Left cardiac atrium (tissue), 4 donors: ENCODE measurements at regions not wholly inside any gene's neighbourhood (a gene's known extent, or its start where the extent isn't known, plus 50 kb on each side); places are given as distances from the start of the nearest gene placed in this dataset.
"Not testable (repeated sequence)": the region's sequence is repeated elsewhere in the genome, so short reads cannot be mapped to it uniquely, and the experiment has no call there.

Source experiments
- ATAC-seq, 2 donors: fragments of 200-7000 bp; cut with Tn5 transposase; one replicate each; pipeline ENCODE4 v1.9.1; 2020; ENCODE audit warnings: mild to moderate bottlenecking in 2 of 2, moderate library complexity in 2 of 2
- DNase-seq: peaks from one replicate; pipeline ENCODE4 v3.0.0-alpha.2; 2020
- intact Hi-C, 2 donors: fragments of 100-400 bp; cut with DNase I; formaldehyde crosslinking; loops; one replicate each; pipeline versions ENCODE4 v1.14.1 to v1.15.1; 2022 to 2023
- donor health status: DM: no; HTN: yes; CAD: no.
- donor health status: DM: no; HTN: yes; CAD: no; lungs with severe emphysema.
- donor health status: DM: yes; HTN: yes; CAD: no.
- donor health status: Dilated cardiomyopathy.

DNA sequence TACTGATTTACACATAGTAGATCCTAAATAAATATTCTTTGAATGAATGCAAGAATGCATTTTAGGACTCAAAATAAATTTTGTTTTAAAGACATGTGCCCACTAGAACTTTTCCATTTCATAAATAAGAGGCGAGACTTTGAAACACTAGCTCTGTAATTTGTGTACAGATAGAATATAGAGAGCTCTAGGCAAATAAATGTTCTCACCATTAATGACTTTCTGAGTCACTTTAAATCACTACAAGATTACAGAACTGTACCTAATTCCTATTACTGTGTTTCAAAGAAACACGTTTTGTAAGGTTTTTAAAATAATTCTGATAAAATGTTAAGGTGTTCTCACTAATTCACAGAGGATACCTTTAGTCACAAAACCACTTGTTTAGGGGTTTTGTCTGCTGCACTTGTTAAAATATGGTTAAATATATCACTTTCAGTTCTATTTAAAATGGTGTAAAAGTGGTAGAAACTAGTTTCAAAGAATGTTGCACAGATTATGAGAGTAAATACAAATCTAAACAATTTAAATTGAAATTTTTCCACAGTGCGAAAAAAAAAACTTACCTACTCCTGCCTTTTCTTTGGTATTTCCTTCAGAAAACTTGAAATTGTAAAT, 158.7 kb upstream of the ZC3H15 start:
- ATAC-seq, result no peak
- DNase-seq, result no peak
- intact Hi-C loops, result no loop called here

DNA sequence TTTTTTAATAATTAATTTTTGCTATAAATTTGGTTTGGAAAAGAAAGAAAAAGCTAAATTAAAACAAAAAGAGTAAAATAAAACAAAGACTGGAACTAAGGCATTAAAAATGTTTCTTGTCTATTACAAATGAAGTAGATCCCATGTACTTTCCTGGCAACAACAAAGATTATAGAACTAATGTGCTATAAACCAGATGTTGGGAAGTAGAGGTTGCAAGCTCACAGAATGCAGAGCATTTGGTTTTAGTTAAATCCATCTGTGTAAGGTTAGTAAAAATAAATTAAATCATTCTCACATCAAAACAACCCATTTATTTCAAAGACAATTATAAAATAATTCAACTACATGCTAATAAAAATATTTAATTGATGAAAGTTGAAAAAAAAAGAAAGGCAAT, 157.2 kb upstream of the ZC3H15 start:
- ATAC-seq (no peak), DNase-seq (no peak)
- intact Hi-C loops, result no loop called here

DNA sequence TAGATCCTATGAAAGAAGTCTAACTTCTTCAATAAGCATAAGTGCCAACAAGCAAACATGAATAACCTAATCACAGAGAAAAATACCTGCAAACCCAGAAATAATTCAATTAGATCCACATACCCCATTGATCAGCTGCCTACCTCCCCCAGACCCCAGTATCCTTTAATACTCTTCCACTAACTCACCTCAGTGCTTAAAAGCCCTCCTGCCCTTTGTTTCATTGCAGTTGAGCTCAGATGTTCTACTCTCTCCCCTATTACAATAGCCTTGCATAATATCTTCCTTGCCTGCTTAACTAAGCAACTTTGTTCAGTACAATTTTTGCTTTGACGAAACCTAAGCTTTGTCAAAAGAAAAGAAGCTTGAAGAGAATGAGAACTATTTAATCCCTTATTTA, 156.0 kb upstream of the ZC3H15 start:
- DNase-seq, result no peak
- intact Hi-C loops, result no loop called here
- no peak for ATAC-seq

DNA sequence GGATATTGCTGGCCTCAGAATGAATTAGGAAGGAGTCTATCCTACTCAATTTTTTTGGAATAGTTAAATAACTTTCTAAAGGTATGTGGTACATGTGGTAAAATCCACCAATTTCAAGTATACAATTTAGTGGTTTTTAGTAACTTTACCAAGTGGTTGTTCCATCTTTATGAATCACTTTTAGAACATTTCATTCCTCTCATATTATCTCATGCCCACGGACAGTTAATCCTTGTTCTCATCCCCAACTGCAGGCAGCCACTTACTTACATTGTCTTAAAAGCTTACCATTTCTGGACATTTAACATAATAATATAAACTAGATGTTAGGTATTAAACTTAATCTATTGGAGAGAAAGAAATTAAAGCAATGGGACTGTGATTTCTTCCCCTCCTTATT, 146.3 kb upstream of the ZC3H15 start:
- intact Hi-C loops, result no loop called here
- ATAC-seq, result no peak

DNA sequence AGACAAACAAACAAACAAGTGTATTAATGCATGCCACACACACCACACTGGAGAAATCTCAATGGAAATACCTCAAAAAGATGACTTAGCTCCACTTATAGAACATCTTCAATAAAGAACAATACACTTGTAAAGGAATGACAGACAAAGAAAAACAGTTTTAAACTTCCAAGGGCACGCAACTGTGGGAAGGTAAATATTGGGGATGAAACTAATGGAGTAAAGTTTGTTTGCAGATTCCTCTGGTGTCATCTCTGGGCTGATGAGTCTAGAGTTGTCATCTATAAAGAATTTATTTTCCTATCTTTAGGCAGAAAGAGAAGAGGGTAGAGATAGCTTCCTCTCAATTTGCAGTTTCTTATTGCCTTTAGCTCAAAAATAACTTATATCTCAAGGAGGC, 144.0 kb upstream of the ZC3H15 start:
- DNase-seq (no peak), ATAC-seq (no peak)
- intact Hi-C loops, result no loop called here

More for the DNA sequence above, 146.3 kb upstream of the ZC3H15 start:
- no peak for DNase-seq

DNA sequence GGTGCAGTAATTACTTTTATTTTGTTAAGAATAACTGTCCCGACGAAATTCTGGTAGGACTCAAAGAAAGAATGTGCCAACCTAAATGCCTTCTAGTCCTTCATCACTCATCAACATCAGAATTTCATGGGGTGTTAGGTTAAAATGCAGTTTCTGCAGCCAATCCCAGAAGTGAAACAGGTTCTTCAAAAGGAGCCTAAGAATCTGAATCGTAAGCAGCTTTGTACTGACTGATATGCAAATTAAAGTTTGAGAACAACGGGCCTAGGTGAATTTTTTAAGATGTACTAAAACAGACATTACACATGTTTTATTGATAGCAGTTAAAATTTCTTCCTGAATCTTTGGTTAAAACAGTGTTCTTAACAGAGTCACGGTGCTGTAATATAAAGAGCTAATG, 140.3 kb upstream of the ZC3H15 start:
- no peak for ATAC-seq
- DNase-seq, result no peak
- intact Hi-C loops, result no loop called here

DNA sequence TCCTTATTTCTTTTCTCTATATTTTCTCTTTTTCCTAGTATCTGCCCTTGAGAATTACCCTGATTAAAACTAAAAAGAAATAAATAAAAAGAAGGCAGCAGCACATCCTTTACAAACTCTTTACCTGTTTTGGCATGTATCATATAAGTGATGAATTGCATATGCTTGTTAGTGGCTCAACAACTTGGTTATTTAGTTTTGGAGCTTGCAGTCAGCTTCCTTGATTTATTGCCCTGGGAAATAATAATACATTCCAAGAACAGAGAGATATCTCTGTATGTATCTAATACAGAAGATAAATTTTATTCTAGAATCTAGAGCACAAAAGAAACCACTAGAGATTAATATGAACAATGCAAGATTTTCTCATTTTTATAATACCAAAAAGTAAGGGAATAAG, 139.8 kb upstream of the ZC3H15 start:
- no peak for DNase-seq
- intact Hi-C loops, result no loop called here
- no peak for ATAC-seq

DNA sequence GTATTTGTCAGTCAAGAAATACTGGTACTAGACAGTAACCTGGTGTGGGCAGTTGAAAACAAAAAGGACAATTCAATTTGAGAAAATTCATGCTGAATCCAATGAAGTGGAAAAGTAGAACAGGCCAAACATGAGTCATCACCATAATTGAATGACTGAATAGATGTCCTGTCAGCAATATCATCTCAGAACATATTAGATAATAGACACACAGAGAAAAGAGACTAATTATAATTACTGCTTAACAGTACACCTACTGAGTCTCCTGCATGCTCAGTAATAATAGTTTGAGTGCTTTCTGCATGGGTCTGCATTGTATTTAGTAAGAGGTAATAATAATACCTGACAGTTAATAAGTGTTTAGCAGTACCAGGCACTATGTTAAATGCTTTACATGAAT, 138.6 kb upstream of the ZC3H15 start:
- DNase-seq (no peak), ATAC-seq (peak in 1 of 2 donors; percentile 60)
- intact Hi-C loops, result no loop called here

DNA sequence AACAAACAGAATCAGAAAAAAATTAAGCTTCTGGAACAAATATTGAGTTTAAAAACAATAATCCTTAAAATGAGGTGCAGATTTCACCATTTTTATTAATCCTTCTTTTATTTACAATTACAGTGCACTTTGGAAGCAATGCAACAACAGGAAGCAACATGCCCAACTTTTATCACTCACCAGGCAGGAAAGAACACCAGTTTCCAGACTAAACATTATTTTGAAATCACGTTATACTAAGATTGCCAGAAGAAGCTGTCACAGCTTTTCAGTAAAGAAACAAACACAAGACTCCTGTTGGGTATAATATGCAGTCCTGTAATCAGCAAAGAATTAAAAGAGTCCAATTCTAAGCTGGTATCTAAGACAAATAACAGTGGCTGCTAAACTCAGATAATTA, 137.9 kb upstream of the ZC3H15 start:
- intact Hi-C loops, result no loop called here
- peak in 1 of 2 donors; percentile 51 for ATAC-seq
- no peak for DNase-seq

DNA sequence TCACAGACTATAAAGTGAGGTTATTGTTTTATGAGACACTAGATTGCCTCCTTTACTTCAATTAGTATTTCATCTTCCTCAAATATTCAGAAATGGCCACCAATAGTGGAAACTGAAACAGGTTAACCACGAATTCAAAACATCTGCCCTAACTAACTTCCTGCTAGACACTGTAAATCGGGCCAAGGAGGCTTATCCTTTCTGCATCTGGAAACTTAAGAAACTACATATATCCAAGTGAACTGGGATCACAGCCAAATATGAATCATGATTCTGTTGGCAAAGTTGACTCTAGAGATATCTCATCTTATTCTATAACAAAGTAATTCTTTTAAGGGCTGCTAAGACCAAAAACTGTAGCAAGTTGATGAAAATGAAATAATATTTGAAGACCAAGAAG, 136.6 kb upstream of the ZC3H15 start:
- peak in 1 of 2 donors; percentile 51 for ATAC-seq
- intact Hi-C loops, result no loop called here
- DNase-seq, result no peak

DNA sequence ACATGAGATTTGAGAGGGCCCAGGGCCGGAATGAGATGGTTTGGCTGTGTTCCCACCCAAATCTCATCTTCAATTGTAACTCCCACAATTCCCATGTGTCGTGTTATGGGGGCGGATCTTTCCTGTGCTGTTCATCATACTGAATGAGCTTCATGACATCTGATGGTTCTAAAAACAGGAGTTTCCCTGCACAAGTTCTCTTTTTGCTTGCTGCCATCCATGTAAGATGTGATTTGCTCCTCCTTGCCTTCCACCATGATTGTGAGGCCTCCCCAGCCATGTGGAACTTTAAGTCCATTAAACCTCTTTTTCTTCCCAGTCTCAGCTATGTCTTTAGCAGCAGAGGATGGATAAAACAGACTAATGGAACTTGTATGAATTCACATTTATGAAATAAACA, 131.9 kb upstream of the ZC3H15 start:
- DNase-seq, intact Hi-C loops, ATAC-seq: not testable (repeated sequence)

DNA sequence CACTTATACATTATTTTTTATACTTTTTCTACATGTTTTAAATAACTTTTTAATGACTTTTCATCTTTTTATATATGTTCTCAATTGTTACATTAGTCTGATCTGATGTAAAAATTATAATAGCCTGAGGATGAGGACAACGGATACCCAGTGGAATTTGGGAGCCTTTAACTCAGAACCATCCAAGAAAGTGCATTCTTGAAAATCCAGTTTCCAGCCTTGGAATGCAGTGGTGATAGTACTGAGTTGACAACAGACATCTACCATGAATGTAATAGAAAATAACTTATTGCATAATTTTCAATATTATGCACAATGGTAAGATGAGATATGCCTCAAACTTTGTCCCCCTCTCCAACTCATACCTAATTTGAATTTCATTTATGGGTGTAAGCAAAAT, 120.7 kb upstream of the ZC3H15 start:
- intact Hi-C loops, result no loop called here
- no peak for ATAC-seq
- DNase-seq, result no peak

DNA sequence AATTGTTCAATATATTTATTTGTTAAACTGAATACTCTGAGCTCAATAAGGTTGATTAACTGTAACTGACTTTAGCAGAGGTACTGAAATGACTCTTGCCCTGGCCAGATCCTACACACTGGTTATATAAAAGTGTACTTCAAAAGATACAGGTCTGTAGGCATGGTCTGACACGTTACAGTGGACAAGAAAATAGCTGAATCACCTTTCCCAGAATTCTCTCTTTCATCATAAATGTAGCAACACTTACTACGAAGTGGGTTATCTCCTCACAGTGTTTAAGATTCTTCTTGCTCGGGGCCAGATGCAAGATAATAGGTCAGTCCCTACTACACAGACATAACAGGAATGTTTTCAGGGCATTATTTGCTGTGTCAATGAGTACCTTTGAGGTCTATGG, 107.0 kb upstream of the ZC3H15 start:
- intact Hi-C loops, result no loop called here

DNA sequence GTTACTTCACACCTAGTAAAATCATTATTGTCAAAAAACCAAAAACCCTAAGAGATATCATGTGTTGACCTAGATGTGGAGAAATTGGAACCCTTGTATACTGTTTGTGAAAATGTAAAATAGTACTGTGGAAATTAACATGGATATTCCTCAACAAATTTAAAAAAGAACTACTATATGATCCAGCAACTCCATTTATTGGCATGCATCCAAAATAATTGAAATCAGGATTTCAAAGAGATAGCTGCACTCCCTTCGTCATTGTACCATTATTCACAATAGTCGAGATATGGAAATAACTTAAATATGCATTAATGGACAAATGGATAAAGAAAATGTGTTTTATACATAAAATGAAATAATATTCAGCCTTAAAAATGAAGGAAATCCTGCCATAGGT, 105.3 kb upstream of the ZC3H15 start:
- no peak for DNase-seq
- intact Hi-C loops, result no loop called here
- no peak for ATAC-seq

More for the DNA sequence above, 107.0 kb upstream of the ZC3H15 start:
- ATAC-seq (no peak), DNase-seq (no peak)

DNA sequence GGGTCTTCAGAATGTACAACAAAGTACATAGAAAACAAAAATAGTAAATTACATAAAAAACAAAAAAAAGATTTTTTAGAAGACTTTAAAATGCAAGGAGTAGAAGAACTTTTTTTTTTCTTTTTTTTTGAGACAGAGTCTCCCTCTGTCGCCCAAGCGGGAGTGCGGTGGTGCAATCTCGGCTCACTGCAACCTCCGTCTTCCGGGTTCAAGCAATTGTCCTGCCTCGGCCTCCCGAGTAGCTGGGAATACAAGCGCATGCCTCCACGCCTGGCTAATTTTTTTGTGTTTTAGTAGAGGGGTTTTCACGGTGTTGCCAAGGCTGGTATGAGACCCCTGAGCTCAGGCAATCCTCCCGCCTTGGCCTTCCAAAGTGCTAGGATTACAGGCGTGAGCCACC, 104.5 kb upstream of the ZC3H15 start:
- intact Hi-C loops, result no loop called here
- DNase-seq (no peak), ATAC-seq (no peak)

DNA sequence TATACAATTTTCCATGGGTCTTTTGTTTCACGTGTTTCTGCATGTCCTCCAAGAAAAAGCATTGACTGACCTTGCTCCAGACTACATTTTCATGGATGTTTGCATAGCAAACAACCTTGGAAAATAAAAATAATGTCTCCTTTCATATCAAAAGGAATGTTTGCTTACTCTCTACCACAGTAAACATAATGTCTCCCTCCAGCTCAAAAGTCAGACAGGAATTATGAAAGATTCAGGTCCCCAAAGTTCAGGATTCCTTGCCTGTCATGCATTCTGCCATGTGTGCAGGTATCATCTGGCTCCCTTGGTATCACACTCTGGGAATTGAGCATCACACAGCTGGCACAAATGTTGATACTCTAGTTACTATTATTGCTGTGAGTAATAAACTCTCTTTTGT, 103.1 kb upstream of the ZC3H15 start:
- intact Hi-C loops, result no loop called here
- ATAC-seq (no peak), DNase-seq (no peak)

DNA sequence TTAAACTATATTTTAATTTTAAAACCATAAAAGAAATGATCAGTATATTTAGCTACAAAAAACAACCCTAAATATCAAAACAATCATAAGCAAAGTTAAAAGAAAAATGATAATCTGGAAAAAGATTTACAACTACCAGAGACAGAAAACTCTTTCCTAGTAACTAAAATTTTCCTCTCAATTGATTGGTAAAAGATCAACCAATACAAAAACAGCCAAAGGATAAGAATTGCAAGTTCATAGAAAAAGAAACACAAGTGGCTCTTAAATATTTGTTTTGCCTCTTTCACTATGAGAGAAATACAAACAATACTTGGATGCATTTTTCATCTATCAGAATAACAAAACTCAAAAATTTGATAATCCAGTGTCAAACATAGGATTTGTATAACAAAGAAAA, 101.8 kb upstream of the ZC3H15 start:
- ATAC-seq (no peak), DNase-seq (no peak)
- intact Hi-C loops, result no loop called here

DNA sequence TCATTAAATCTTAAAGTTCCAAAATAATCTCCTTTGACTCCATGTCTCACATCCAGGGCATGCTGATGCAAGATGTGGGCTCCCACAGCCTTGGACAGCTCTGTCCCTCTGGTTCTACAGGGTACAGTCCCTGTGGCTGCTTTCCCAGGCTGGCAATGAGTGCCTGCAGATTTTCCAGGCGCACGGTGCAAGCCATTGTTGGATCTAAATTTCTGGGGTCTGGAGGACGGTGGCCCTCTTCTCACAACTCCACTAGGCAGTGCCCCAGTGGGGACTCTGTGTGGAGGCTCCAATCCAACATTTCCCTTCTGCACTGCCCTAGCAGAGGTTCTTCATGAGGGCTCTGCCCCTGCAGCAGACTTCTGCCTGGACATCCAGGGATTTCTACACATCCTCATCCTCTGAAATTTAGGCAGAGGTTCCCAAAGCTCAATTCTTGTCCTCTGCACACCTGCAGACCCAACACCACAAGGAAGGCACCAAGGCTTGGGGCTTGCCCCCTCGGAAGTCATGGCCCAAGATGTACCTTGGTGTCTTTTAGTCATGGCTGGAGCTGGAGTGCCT, 100.3 kb upstream of the ZC3H15 start:
- intact Hi-C loops, ATAC-seq, DNase-seq: not testable (repeated sequence)

DNA sequence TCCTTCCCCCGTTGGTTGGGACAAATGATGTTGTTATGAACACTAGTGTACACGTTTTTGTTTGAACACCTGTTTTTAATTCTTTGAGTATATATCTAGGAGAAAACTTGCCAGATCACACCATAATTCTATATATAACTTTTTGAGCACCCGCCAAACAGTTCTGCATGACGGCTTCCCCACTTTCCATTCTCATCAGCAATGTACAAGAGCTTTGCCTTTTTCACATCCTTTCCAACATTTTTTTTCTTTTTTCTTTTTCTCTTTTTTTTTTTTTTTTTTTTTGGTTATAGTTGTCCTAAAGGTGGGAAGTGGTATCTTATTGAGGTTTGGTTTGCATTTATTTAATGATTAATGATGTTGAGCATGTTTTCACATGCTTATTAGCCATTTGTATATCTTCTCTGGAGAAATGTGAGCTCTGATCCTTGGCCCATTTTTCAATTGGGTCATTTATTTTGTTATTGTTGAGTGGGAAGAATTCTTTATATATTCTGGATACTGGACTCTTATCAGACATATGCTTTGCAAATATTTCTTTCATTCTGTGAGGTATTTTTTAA, 86.9 kb upstream of the ZC3H15 start:
- ATAC-seq (no peak), DNase-seq (no peak)
- intact Hi-C loops, result no loop called here

DNA sequence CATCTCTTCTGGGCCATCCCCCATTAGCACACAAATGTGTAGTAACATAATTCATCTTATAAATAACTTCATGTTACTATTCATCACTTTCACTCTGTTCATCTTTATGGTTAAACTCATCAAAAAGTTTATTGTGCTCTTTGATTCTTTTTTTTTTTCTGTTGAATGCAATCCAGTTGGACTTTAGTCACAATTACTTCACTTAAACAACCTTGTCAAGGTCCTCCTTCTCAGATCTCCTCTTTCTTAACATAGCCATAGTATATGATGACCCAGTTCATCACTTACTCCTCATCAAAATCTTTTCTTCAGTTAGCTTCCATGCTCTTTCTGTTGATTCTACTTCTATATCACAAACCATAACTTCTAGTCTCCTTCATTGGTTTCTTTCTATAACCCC, 80.2 kb upstream of the ZC3H15 start:
- intact Hi-C loops, result no loop called here
- no peak for DNase-seq
- ATAC-seq, result no peak

DNA sequence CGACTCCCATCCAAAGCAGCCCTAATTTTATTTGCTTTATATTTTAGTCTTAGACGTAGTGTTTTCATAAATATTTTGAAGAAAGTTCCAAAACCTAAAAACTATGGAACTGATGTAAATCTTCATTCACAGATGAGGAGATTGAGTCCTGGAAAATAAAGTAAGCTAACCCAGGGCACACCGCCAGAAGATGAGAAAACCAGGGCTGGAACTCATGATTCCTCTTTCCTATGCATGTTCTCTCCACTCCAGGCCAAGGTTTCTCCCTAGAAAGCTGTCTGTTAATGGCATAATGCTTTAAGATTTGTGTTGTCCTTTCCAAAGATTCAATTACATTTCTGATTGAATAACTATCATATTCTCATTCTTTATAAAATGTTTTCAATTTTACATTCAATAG, 78.4 kb upstream of the ZC3H15 start:
- intact Hi-C loops, result no loop called here
- DNase-seq (no peak), ATAC-seq (no peak)
